ENCODE measurements at regions not wholly inside any gene's neighbourhood (a gene's known extent, or its start where the extent isn't known, plus 50 kb on each side); places are given as distances from the start of the nearest gene placed in this dataset.
"Not testable (repeated sequence)": the region's sequence is repeated elsewhere in the genome, so short reads cannot be mapped to it uniquely, and the experiment has no call there.

GRCh38 chr2:84132370-84132769, 326.7 kb downstream of the SUCLG1 start:
- no peak for DNase-seq (ENCODE audit: low spot score)

GRCh38 chr2:84131278-84131830, 327.7 kb downstream of the SUCLG1 start:
- no peak for DNase-seq (ENCODE audit: low spot score)

GRCh38 chr2:84129018-84129417, 330.1 kb downstream of the SUCLG1 start:
- no peak for DNase-seq (ENCODE audit: low spot score)

- not testable (repeated sequence) for DNase-seq (ENCODE audit: low spot score)
Measured at GRCh38 chr2:84127812-84128211, 331.3 kb downstream of the SUCLG1 start.

GRCh38 chr2:84126530-84126929, 332.6 kb downstream of the SUCLG1 start:
- no peak for DNase-seq (ENCODE audit: low spot score)

GRCh38 chr2:84126084-84126483, 333.0 kb downstream of the SUCLG1 start:
- no peak for DNase-seq (ENCODE audit: low spot score)

GRCh38 chr2:84116143-84116542, 342.9 kb downstream of the SUCLG1 start:
- no peak for DNase-seq (ENCODE audit: low spot score)

- no peak for DNase-seq (ENCODE audit: low spot score)
Measured at GRCh38 chr2:84115173-84115857, 343.8 kb downstream of the SUCLG1 start.

- not testable (repeated sequence) for DNase-seq (ENCODE audit: low spot score)
Measured at GRCh38 chr2:84103816-84104527, 355.1 kb downstream of the SUCLG1 start.

GRCh38 chr2:84102274-84102673, 356.8 kb downstream of the SUCLG1 start:
- DNase-seq (ENCODE audit: low spot score), result no peak

- no peak for DNase-seq (ENCODE audit: low spot score)
Measured at GRCh38 chr2:84088656-84089055, 370.4 kb downstream of the SUCLG1 start.

GRCh38 chr2:84085562-84085961, 373.5 kb downstream of the SUCLG1 start:
- DNase-seq (ENCODE audit: low spot score), result no peak

- DNase-seq (ENCODE audit: low spot score), result no peak
Measured at GRCh38 chr2:84084856-84085255, 374.2 kb downstream of the SUCLG1 start.

GRCh38 chr2:84083984-84084383, 375.1 kb downstream of the SUCLG1 start:
- DNase-seq (ENCODE audit: low spot score), result no peak

- no peak for DNase-seq (ENCODE audit: low spot score)
Measured at GRCh38 chr2:84078471-84078870, 380.6 kb downstream of the SUCLG1 start.

- DNase-seq (ENCODE audit: low spot score), result no peak
Measured at GRCh38 chr2:84077496-84077895, 381.6 kb downstream of the SUCLG1 start.

- DNase-seq (ENCODE audit: low spot score), result no peak
Measured at GRCh38 chr2:84071050-84071449, 388.0 kb downstream of the SUCLG1 start.

- DNase-seq (ENCODE audit: low spot score), result no peak
Measured at GRCh38 chr2:84065857-84066256, 393.2 kb downstream of the SUCLG1 start.

- DNase-seq (ENCODE audit: low spot score), result no peak
Measured at GRCh38 chr2:84057917-84058560, 401.0 kb downstream of the SUCLG1 start.

- no peak for DNase-seq (ENCODE audit: low spot score)
Measured at GRCh38 chr2:84055816-84056215, 403.3 kb downstream of the SUCLG1 start.

- DNase-seq (ENCODE audit: low spot score), result not testable (repeated sequence)
Measured at GRCh38 chr2:84054577-84054976, 404.5 kb downstream of the SUCLG1 start.

GRCh38 chr2:84052913-84053312, 406.2 kb downstream of the SUCLG1 start:
- no peak for DNase-seq (ENCODE audit: low spot score)

GRCh38 chr2:84052043-84052442, 407.0 kb downstream of the SUCLG1 start:
- no peak for DNase-seq (ENCODE audit: low spot score)

Measured in ecto neural progenitor cell (in vitro differentiated cells).